ENCODE measurements at regions not wholly inside any gene's neighbourhood (a gene's known extent, or its start where the extent isn't known, plus 50 kb on each side); places are given as distances from the start of the nearest gene placed in this dataset.

DNA sequence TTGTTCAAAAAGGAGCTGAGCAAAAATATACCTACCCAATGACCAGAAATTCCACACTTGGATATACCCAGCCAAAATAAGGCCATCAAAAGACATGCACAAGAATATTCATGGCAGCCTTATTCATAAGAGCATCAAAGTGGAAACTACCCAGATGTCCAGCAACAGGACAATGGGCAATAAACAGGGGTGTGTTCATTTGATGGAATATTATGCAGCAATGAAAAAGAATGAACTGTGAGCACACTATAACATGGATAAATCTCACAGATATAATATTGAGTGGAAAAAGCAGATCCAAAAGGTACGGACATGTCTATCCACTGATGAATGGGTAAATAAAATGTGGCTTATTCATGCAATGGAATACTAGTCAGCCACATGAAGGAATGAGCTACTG is 209.2 kb upstream of the LHX5 start:
- TF ChIP-seq, protein P1, sequence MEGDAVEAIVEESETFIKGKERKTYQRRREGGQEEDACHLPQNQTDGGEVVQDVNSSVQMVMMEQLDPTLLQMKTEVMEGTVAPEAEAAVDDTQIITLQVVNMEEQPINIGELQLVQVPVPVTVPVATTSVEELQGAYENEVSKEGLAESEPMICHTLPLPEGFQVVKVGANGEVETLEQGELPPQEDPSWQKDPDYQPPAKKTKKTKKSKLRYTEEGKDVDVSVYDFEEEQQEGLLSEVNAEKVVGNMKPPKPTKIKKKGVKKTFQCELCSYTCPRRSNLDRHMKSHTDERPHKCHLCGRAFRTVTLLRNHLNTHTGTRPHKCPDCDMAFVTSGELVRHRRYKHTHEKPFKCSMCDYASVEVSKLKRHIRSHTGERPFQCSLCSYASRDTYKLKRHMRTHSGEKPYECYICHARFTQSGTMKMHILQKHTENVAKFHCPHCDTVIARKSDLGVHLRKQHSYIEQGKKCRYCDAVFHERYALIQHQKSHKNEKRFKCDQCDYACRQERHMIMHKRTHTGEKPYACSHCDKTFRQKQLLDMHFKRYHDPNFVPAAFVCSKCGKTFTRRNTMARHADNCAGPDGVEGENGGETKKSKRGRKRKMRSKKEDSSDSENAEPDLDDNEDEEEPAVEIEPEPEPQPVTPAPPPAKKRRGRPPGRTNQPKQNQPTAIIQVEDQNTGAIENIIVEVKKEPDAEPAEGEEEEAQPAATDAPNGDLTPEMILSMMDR (IDR thresholded peaks at IDR 0.05; ENCODE audit: poor library complexity, severe bottlenecking): no peak
- Histone ChIP-seq H3K9me3 (ENCODE audit: severe bottlenecking) (no peaks in the 10 kb centered on the region), H3K27me3 (ENCODE audit: insufficient read depth, poor library complexity, severe bottlenecking) (peaks cover 8% of the 10 kb centered on the region), H3K36me3 (ENCODE audit: low read depth) (no peaks in the 10 kb centered on the region), H3K27ac (ENCODE audit: poor library complexity, severe bottlenecking) (no peak overlapping the region), H3K4me3 (ENCODE audit: severe bottlenecking) (no peak overlapping the region), H3K4me1 (ENCODE audit: insufficient read depth, poor library complexity, severe bottlenecking) (no peaks in the 10 kb centered on the region)
- DNase-seq (ENCODE audit: low spot score) (no peak), ATAC-seq (ENCODE audit: low read depth) (no peak)

DNA sequence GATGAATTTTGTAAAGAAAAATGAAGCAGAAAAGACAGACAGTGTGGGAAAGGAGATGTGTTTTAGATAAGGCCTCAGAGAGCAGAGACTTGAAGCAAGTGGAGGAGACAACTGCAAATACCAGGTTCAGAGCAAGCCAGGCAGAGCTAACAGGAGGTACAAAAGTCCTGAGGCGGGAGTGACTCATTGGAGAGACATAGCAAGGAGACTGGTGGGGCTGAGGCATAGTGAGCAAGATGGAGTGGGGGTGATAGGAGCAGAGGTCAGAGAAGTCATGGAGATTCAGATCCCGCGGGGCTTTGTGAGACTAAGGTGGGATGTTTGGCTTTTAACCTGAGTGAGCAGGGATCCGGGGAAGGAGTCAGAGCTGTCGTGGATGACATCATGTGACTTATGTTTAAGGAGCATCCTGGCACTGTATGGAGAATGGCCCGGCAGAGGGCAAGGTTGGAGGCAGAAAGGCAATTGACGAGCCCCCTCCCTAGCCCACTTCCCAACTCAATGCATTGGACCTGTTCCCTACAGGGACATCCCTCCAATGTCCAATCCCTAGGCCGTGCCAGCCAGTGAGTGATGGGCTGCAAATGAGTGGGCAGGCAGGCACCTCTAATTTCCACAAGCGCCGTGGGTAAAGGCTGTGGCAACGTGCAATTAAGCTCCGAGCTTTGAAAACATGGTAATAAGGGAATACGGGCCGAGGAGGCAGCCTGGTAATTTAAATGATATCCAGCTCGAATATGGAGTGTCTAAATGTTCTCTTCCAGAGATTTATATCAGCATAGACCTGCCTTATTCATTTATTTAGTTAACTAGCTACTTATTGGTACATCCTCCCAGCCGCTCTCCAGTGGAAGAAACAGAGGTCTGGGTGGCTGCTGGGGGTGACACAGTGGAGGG is 206.8 kb upstream of the LHX5 start:
- ATAC-seq (ENCODE audit: low read depth): no peak
- DNase-seq (ENCODE audit: low spot score): no peak
- TF ChIP-seq, protein P1 (IDR thresholded peaks at IDR 0.05; ENCODE audit: poor library complexity, severe bottlenecking): no peak
- Histone ChIP-seq H3K27me3 (ENCODE audit: insufficient read depth, poor library complexity, severe bottlenecking) (peaks cover 21% of the 10 kb centered on the region), H3K4me1 (ENCODE audit: insufficient read depth, poor library complexity, severe bottlenecking) (no peaks in the 10 kb centered on the region), H3K36me3 (ENCODE audit: low read depth) (no peaks in the 10 kb centered on the region), H3K4me3 (ENCODE audit: severe bottlenecking) (no peak overlapping the region), H3K27ac (ENCODE audit: poor library complexity, severe bottlenecking) (no peak overlapping the region), H3K9me3 (ENCODE audit: severe bottlenecking) (no peaks in the 10 kb centered on the region)

DNA sequence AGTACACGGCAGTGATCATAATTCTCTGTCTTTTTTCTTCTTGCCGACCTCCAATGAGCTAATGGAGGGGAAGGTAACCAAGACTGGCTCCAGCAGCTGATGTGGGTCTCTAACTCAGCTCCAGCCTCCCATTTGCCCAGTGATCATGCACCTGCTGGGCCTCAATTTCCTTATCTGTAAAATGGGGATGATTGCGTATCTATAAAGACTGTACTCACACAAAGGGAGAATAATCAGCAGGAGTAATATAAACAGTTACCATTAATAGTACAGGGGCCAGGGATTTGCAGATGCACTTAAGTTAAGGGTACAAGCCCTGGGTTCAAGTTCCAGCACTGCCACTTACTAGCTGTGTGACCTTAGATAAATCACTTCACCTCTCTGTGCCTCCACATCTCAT is 204.9 kb upstream of the LHX5 start:
- Histone ChIP-seq H3K36me3 (ENCODE audit: low read depth) (no peaks in the 10 kb centered on the region), H3K27ac (ENCODE audit: poor library complexity, severe bottlenecking) (no peak overlapping the region), H3K4me3 (ENCODE audit: severe bottlenecking) (no peak overlapping the region), H3K27me3 (ENCODE audit: insufficient read depth, poor library complexity, severe bottlenecking) (peaks cover 31% of the 10 kb centered on the region), H3K9me3 (ENCODE audit: severe bottlenecking) (no peaks in the 10 kb centered on the region), H3K4me1 (ENCODE audit: insufficient read depth, poor library complexity, severe bottlenecking) (no peaks in the 10 kb centered on the region)
- TF ChIP-seq, protein P1 (IDR thresholded peaks at IDR 0.05; ENCODE audit: poor library complexity, severe bottlenecking): no peak
- DNase-seq (ENCODE audit: low spot score) (no peak), ATAC-seq (ENCODE audit: low read depth) (no peak)

DNA sequence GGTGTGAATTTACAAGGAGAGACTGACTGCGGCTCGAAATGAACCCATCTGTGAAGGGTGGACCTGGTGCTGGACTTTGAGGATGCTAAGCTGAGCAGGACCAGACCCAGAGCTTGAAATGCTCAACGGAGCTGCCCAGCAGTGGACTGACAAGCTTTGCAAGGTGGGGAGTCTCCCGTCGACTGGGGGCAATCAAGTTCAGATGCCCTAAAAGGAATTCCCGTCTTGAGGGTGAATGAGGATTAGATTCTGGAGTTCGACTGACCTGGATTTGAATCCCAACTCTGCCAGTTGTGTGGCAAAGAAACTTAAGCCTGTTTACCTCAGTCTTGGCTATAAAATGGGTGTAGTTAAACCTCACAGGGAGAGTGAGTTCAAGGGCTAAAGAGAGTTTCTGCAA is 204.4 kb upstream of the LHX5 start:
- Histone ChIP-seq H3K27me3 (ENCODE audit: insufficient read depth, poor library complexity, severe bottlenecking) (peaks cover 35% of the 10 kb centered on the region), H3K9me3 (ENCODE audit: severe bottlenecking) (no peaks in the 10 kb centered on the region), H3K4me3 (ENCODE audit: severe bottlenecking) (no peak overlapping the region), H3K4me1 (ENCODE audit: insufficient read depth, poor library complexity, severe bottlenecking) (no peaks in the 10 kb centered on the region), H3K36me3 (ENCODE audit: low read depth) (no peaks in the 10 kb centered on the region), H3K27ac (ENCODE audit: poor library complexity, severe bottlenecking) (no peak overlapping the region)
- DNase-seq (ENCODE audit: low spot score): no peak
- TF ChIP-seq, protein P1 (IDR thresholded peaks at IDR 0.05; ENCODE audit: poor library complexity, severe bottlenecking): no peak
- ATAC-seq (ENCODE audit: low read depth): no peak

DNA sequence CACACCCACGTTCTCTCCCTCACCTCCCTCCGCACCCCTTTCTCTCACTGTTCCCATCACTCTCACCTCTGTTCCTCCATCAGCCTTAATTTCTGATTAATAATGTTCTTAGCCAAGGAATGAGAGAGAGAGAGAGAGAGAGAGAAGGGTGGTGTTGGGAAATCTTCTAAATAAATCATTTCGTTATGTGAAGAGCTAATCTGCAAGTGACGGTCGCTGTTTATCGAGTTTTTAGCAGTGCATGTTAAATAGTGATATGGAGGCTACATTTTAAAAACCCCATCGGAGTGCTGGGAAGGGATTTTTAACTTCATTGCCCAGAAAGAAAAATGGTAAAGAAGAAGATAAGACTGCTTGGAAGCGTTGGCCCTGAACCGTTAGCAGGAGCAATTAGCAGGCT is 203.3 kb upstream of the LHX5 start:
- Histone ChIP-seq H3K27me3 (ENCODE audit: insufficient read depth, poor library complexity, severe bottlenecking) (peaks cover 46% of the 10 kb centered on the region), H3K4me3 (ENCODE audit: severe bottlenecking) (no peak overlapping the region), H3K9me3 (ENCODE audit: severe bottlenecking) (no peaks in the 10 kb centered on the region), H3K36me3 (ENCODE audit: low read depth) (no peaks in the 10 kb centered on the region), H3K27ac (ENCODE audit: poor library complexity, severe bottlenecking) (no peak overlapping the region), H3K4me1 (ENCODE audit: insufficient read depth, poor library complexity, severe bottlenecking) (no peaks in the 10 kb centered on the region)
- TF ChIP-seq, protein P1 (IDR thresholded peaks at IDR 0.05; ENCODE audit: poor library complexity, severe bottlenecking): no peak
- ATAC-seq (ENCODE audit: low read depth) (no peak), DNase-seq (ENCODE audit: low spot score) (no peak)

Data from RWPE2 (cell line).